Loucy (cell line): ENCODE measurements at regions not wholly inside any gene's neighbourhood (a gene's known extent, or its start where the extent isn't known, plus 50 kb on each side); places are given as distances from the start of the nearest gene placed in this dataset.

Experiments
- EZH2phosphoT487 ChIP-seq: fragments of 200-600 bp; IDR thresholded peaks from 2 replicates; pipeline ENCODE4 v1.6.1; 2018; ENCODE audit warnings: antibody characterized with exemption, mild to moderate bottlenecking, moderate library complexity, borderline replicate concordance
- TF ChIP-seq, protein P1 (sequence below): fragments of 200-600 bp; sonication (generic); conservative IDR thresholded peaks from 2 replicates; pipeline ENCODE4 v1.5.1; 2014; ENCODE audit warnings: mild to moderate bottlenecking, antibody characterized with exemption, low read length

DNA sequence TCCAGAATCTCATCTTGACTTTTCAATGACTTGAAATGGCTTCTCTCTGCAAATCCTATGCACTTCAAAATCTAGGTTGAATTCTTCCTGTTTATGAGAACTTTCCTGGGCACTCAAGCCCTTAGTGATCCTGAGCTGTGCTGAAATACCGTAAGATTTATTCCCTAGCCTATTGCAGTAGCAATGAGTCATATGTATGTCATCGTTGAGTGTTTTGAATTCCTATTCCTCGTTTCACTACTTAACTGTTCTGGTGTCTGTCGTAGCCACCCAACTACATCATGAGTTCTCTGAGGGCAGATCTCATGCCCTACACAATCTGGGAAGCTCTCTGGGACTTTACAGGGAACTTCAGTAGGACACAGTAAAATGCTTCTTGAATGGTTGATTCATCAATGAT, 190.8 kb upstream of the TMEM132C start:
- TF ChIP-seq, protein P1, sequence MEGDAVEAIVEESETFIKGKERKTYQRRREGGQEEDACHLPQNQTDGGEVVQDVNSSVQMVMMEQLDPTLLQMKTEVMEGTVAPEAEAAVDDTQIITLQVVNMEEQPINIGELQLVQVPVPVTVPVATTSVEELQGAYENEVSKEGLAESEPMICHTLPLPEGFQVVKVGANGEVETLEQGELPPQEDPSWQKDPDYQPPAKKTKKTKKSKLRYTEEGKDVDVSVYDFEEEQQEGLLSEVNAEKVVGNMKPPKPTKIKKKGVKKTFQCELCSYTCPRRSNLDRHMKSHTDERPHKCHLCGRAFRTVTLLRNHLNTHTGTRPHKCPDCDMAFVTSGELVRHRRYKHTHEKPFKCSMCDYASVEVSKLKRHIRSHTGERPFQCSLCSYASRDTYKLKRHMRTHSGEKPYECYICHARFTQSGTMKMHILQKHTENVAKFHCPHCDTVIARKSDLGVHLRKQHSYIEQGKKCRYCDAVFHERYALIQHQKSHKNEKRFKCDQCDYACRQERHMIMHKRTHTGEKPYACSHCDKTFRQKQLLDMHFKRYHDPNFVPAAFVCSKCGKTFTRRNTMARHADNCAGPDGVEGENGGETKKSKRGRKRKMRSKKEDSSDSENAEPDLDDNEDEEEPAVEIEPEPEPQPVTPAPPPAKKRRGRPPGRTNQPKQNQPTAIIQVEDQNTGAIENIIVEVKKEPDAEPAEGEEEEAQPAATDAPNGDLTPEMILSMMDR: no peak
- TF ChIP-seq EZH2phosphoT487: no peak
